Mesothelial cell of epicardium (in vitro differentiated cells): ENCODE measurements at regions not wholly inside any gene's neighbourhood (a gene's known extent, or its start where the extent isn't known, plus 50 kb on each side); places are given as distances from the start of the nearest gene placed in this dataset.

Experiments used
- DNase-seq, 2 experiments: peaks; one replicate each; pipeline ENCODE4 v3.0.0; 2021; ENCODE audit warnings: low spot score in 2 of 2; ENCODE audit not compliant: unreplicated experiment in 2 of 2
- H3K27ac Mint-ChIP-seq: 2 replicates; pipeline ENCODE4 v1.8.0; 2021; ENCODE audit warnings: mixed read lengths
- H3K27me3 Mint-ChIP-seq: 2 replicates; pipeline ENCODE4 v1.8.0; 2021; ENCODE audit warnings: low read depth, mixed read lengths
- H3K36me3 Mint-ChIP-seq: 2 replicates; pipeline ENCODE4 v1.8.0; 2021; ENCODE audit warnings: mixed read lengths
- H3K4me1 Mint-ChIP-seq: 2 replicates; pipeline ENCODE4 v1.8.0; 2021; ENCODE audit warnings: mixed read lengths
- H3K4me3 Mint-ChIP-seq: 2 replicates; pipeline ENCODE4 v1.8.0; 2021; ENCODE audit warnings: mild to moderate bottlenecking, moderate library complexity, mixed read lengths
- H3K9me3 Mint-ChIP-seq: 2 replicates; pipeline ENCODE4 v1.8.0; 2021; ENCODE audit warnings: mixed read lengths
- TF ChIP-seq, protein P1 (sequence below): fragments of 200-600 bp; sonication (generic); IDR thresholded peaks from one replicate; pipeline ENCODE4 v1.5.0; 2021; ENCODE audit warnings: antibody characterized with exemption; ENCODE audit not compliant: unreplicated experiment

DNA sequence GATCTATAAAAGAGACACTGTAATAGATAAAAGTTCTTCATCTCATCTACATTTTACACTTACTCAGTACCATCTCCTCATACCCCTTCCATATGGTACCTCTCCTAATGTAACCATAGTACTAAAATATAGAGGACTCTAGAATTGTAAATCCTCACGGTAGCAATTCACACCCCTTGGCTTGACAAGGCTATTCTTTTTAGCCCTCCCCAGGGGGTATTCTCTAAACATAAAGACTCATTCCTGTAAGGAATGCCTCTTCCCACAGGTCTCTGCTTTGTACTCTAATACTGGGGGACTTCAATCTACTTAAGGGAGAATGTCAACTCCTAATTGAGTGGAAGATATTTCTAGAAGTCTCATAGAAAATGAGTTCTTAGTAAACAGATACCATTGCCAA is 85.9 kb downstream of the VIP start:
- no peak overlapping the region for H3K27ac Mint-ChIP-seq
- peaks cover 3% of the 10 kb centered on the region for H3K9me3 Mint-ChIP-seq
- no peak overlapping the region for H3K4me3 Mint-ChIP-seq
- peaks cover 2% of the 10 kb centered on the region for H3K27me3 Mint-ChIP-seq
- no peak for DNase-seq
- TF ChIP-seq, protein P1, sequence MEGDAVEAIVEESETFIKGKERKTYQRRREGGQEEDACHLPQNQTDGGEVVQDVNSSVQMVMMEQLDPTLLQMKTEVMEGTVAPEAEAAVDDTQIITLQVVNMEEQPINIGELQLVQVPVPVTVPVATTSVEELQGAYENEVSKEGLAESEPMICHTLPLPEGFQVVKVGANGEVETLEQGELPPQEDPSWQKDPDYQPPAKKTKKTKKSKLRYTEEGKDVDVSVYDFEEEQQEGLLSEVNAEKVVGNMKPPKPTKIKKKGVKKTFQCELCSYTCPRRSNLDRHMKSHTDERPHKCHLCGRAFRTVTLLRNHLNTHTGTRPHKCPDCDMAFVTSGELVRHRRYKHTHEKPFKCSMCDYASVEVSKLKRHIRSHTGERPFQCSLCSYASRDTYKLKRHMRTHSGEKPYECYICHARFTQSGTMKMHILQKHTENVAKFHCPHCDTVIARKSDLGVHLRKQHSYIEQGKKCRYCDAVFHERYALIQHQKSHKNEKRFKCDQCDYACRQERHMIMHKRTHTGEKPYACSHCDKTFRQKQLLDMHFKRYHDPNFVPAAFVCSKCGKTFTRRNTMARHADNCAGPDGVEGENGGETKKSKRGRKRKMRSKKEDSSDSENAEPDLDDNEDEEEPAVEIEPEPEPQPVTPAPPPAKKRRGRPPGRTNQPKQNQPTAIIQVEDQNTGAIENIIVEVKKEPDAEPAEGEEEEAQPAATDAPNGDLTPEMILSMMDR: no peak
- H3K36me3 Mint-ChIP-seq: no peaks in the 10 kb centered on the region
- H3K4me1 Mint-ChIP-seq: no peaks in the 10 kb centered on the region

DNA sequence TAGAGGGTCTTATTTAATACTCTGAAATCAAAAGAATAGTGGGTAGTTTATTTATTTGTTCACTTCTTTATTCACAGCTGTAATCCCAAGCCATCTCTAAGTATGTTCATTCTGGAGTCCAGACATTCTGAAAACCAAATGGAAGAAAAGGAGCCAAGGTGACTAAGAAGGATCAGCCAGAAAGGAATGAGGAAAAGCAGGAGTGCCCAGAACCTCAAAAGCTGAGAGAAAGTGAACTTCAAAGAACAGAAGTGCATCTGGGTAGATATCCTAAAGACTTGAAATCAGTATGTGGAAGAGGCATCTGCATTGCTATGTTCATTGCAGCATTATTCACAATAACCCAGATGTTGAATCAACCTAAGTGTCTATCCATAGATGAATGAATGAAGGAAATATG is 94.8 kb downstream of the VIP start:
- no peaks in the 10 kb centered on the region for H3K4me1 Mint-ChIP-seq
- H3K9me3 Mint-ChIP-seq: peaks cover 17% of the 10 kb centered on the region
- no peaks in the 10 kb centered on the region for H3K27me3 Mint-ChIP-seq
- H3K36me3 Mint-ChIP-seq: no peaks in the 10 kb centered on the region
- no peak overlapping the region for H3K27ac Mint-ChIP-seq
- DNase-seq: no peak
- TF ChIP-seq, protein P1: no peak
- H3K4me3 Mint-ChIP-seq: no peak overlapping the region

DNA sequence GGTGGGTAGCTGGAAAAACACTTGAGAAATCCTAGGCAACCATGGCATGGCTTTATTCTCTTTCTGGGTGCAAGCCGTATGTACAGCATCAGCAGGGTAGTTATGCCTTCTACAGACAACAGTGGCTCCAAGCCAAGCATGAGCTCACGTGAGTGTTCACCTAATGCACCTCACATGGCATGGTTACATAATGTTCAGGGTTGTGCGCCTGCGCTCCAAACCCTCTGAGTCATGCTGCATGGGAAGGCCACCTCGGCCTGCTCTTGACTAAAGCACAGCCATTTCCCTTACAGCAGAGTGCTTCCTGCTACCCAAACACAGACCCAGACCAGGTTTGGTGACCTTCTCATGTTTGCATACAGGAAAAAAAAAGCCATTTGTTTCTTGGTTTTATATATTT is 96.2 kb downstream of the VIP start:
- TF ChIP-seq, protein P1: no peak
- DNase-seq: no peak
- Mint-ChIP-seq H3K4me1 (no peaks in the 10 kb centered on the region), H3K4me3 (no peak overlapping the region), H3K36me3 (no peaks in the 10 kb centered on the region), H3K27ac (no peak overlapping the region), H3K9me3 (peaks cover 17% of the 10 kb centered on the region), H3K27me3 (no peaks in the 10 kb centered on the region)

DNA sequence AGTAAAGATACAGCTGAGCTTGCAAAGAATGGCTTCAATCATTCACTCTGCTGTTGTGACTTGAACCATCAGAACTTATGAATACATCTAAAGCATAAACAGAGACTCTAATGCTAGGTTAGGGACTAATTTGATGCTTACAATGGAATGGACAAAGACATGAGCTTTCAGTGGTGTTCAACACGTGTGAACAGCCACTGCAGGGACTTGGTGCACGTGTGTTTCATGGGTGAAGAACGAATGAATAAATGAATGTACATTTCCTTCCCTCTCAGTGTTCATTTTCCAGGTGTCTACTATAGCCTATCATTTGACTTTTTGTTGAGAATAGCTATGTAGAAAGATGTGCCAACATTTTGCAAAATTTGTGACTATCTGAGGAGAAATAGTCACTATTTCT is 98.3 kb downstream of the VIP start:
- Mint-ChIP-seq H3K27ac (no peak overlapping the region), H3K4me1 (no peaks in the 10 kb centered on the region), H3K36me3 (no peaks in the 10 kb centered on the region), H3K4me3 (no peak overlapping the region), H3K9me3 (peaks cover 17% of the 10 kb centered on the region), H3K27me3 (peaks cover 8% of the 10 kb centered on the region)
- DNase-seq: no peak
- TF ChIP-seq, protein P1: no peak

DNA sequence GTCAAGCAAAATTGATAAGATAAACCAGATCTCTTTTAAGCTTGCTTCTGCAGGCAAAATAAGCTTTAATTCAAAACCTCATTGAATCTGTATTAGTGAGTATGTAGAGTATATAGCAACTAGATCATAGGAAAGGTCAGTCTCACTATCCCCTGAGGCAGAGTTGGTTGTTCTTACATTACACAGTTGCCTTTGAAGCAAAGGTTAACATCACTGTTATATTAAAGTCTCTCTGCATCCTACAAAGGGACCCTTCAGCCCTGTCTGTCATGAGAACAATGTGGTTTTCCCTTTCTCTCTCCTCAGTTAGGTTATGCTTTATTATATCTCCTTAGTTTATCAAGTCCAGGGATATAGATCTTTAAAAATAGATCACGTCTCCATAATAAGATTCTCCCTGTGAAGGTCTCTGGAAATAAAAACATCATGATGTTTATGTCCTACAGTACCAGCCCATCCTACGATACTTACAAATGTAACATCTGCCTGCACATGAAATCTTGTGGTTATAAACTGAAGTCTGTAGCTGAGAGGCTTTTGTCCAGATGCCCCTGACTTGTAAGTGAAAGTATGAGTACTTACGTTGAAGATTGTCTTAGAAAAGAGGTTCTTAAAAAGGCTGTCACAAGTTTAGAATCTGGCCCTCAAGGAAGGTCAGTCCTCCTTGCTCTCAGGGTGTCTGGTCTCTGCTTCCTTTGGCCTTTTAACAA is 103.6 kb downstream of the VIP start:
- H3K36me3 Mint-ChIP-seq: no peaks in the 10 kb centered on the region
- no peaks in the 10 kb centered on the region for H3K9me3 Mint-ChIP-seq
- DNase-seq: no peak
- H3K4me1 Mint-ChIP-seq: no peaks in the 10 kb centered on the region
- H3K27ac Mint-ChIP-seq: no peak overlapping the region
- TF ChIP-seq, protein P1: no peak
- peaks cover 19% of the 10 kb centered on the region for H3K27me3 Mint-ChIP-seq
- H3K4me3 Mint-ChIP-seq: no peak overlapping the region

DNA sequence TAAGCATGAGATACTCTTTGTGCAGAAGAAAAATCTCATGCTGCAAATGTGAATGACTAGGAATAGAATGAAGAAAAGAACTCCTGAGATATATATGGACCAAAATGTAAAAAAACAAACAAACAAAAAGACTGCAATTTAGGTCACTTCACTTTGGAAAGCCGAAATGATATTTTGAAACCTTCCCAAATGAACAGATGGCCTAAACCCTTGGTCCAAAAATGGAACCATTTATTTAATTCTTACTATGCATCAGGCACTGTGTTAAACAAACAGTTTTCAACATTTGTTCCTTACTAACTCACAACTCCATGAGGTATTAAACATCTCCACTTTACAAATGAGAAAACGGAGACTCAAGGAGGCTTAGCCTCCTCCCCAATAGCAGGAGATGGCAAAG is 107.5 kb downstream of the VIP start:
- peaks cover 23% of the 10 kb centered on the region for H3K27me3 Mint-ChIP-seq
- no peaks in the 10 kb centered on the region for H3K9me3 Mint-ChIP-seq
- H3K27ac Mint-ChIP-seq: no peak overlapping the region
- TF ChIP-seq, protein P1: no peak
- no peaks in the 10 kb centered on the region for H3K4me1 Mint-ChIP-seq
- no peaks in the 10 kb centered on the region for H3K36me3 Mint-ChIP-seq
- no peak for DNase-seq
- no peak overlapping the region for H3K4me3 Mint-ChIP-seq
